NCI-H82 treated with DMSO at 0.1 percent for 48 hours (cell line): ENCODE measurements at regions not wholly inside any gene's neighbourhood (a gene's known extent, or its start where the extent isn't known, plus 50 kb on each side); places are given as distances from the start of the nearest gene placed in this dataset.
A peak's percentile ranks its signal among the peaks of the same experiment; 100 is the strongest.
"Not testable (repeated sequence)": the region's sequence is repeated elsewhere in the genome, so short reads cannot be mapped to it uniquely, and the experiment has no call there.

ENCODE experiments used
- DNase-seq: peaks from one replicate; lab custom pipeline; 2025; ENCODE audit not compliant: unreplicated experiment; lab: John Stamatoyannopoulos, UW

DNA sequence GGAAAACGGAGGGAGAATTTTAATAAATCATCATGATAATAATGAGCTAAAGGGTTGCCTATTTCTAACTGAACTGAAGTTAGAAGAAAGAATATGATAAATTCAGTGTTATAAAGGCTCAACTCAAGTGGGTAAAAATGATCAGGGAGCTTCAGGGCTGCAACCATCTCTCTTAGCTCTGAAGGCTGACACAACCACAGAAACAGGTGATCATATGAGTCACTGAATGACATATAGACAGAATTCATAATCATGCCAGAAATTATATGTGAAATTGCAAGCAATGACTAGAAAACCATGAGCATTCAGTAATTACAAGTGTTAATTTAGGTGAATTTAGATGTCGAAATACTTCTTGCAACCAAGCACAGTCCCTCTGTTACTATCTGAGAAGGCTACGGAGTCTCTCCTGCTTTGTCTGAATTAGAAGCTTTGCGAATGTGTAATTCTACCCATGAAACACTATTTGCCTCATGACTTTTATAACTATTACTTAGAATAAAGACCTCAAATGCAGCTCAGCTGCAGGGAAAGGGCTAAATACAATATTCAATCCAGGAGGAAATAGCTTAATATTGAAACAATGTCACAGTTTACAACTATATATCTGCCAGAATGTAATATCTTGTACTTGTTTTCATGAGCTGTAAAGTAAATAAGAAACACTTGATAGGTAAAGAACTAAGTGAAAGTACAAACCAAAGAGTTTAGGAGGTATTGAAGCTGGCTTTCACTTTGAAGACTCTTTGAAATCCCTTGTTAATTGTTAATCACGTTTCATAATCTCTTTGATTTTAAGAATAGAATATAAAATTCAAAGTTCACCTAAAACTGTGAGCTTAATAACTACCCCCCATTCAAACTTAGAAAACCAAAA lies 1972.6 kb downstream of the ARAP2 start:
- DNase-seq, result no peak

DNA sequence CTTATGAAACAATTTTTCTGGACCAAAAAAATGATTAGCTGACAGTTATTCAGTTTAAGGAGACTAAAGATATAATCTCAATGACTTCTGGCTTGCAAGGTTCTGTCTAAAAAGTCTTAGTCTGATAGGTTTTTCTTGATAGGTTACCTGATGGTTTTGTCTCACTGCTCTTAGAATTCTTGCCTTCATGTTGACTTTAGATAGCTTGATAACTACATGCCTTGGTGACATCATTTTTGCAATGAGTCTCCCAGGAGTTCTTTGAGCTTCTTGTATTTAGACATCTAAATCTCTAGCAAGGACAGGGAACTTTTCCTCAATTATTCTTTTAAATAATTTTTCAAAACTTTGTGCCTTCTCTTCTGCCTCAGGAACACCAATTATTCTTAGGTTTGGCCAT lies 1965.3 kb downstream of the ARAP2 start:
- DNase-seq, result no peak

DNA sequence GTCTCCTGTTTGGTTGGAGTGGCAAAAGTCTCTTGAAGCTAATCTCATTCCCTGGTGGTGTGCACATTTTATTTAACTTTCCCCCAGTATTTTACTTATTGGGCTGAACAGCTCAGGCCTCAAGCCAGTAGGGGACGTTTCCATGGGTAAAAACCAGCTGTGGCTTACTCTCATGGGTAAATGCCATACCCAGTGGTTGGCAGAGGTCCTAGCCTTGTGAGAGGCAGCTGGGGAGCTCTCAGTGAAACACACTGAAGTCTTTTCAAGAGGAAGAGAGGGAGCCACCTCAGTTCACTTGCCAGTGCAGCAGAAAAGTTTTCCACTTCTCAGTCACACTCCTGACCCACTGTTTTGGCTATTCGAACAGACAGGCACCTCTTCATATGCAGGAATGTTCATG lies 1964.2 kb downstream of the ARAP2 start:
- DNase-seq, result no peak

DNA sequence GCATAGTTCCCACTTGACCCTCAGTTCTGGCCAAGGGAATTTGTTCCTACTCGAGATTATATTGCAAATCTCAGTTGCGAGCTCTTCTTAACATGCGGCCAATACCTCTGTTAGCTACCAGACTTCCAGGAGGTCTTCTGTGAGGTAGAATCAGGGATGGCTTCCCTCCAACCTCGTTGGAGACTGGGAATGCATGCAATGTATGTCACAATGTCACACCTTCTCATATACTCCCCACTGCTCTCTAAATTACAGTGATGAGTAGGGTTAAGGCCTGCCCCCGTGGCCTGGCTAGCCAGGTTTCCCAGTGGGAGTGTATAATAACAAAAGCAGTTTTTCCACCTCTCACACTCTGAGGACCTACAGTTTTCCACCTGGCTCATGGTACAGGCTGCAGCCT lies 1962.5 kb downstream of the ARAP2 start:
- no peak for DNase-seq

DNA sequence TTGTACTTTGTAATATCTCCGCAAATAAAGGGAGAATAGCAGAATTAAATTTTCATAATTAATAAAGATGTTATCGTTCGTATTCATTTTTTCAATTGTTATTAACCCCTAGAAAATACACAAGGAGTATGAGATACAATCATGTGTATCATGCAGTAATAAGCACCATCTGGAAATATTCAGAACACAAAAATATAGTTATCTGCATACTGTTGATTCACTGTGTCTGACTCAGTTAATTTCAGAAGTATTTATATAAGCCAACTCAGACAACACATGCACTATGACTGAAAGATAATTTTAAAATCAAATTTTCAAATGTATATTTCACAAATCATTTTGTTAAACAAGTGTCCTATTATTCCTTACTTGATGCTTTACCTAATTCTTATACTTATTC lies 1954.8 kb downstream of the ARAP2 start:
- no peak for DNase-seq

DNA sequence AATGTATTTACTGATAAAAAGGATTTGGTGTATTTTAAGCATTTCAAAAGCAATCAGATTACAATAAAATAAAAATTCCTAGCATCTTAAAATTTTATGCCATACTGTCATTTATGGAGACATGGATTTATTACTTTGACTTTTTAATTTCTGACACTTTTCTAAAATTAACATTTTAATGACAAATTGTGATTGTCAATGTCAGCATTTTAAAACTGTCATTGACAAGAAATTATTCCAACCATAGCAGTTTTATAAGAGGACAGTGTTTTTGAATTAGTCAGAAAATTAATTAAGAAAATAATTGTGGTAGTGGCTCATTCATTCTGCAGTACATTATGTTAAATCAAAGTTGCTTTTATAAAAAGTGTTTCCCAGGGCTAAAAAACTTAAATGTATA lies 1954.4 kb downstream of the ARAP2 start:
- no peak for DNase-seq

DNA sequence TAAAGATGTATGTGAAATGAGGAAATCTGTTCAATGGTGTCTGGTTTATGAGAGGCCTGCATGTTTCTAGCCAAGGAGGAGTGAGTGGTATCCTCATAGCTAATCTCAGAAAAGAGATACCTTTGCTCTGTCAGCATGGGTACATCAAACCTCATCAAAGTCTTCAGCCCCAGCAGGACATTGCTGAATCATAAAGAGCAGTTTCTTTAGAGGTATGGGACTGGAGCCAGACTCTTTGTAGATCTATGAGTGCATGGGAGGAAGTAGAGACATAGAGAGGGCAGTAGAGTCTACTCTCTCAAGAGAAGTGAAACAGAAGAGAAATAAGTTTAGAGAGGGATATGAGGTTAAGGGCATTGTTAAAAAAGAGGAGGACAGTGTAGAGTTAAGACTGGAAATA lies 1950.9 kb downstream of the ARAP2 start:
- no peak for DNase-seq

DNA sequence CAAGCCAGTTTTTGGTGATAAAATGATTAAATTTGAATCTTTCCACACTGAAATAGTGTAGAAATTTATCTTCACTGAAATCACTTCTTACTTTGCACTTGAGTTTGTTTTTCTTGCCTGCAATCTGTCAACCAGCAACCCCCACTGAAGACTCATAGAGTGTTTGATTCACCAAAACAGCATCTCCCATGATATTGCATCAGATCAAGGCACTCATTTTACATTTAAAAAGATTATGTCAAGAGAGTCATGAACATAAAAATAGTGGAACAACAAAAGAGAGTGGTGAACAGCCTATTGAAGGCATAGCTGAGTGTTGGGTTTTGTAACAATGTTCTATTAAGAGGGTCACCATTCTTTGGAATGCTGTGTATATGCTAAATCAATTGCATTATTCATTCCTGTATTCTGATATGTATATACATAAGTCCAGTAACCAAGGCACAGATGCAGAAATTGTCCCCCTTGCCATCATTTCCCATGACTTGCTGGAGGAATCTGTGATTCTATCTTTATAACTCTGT lies 1934.9 kb downstream of the ARAP2 start:
- DNase-seq, result no peak

DNA sequence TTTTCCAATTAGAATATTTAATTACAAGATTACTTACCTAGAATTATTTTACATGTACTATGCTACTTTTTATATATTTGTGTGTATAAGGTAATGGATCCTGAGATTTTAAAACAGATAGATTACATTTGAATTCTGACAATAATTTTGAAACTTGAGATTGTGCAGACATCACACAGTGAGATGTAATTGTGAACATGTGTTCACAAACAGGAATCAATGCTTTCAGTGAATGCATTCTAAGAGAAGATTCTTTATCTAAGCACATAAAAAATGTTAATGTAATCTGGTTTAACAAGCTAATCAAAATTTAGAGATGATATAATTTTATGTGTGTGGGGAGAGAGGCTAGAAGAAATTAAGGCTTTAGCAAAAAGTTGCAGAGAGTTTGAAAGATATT lies 1925.5 kb downstream of the ARAP2 start:
- DNase-seq, result no peak

DNA sequence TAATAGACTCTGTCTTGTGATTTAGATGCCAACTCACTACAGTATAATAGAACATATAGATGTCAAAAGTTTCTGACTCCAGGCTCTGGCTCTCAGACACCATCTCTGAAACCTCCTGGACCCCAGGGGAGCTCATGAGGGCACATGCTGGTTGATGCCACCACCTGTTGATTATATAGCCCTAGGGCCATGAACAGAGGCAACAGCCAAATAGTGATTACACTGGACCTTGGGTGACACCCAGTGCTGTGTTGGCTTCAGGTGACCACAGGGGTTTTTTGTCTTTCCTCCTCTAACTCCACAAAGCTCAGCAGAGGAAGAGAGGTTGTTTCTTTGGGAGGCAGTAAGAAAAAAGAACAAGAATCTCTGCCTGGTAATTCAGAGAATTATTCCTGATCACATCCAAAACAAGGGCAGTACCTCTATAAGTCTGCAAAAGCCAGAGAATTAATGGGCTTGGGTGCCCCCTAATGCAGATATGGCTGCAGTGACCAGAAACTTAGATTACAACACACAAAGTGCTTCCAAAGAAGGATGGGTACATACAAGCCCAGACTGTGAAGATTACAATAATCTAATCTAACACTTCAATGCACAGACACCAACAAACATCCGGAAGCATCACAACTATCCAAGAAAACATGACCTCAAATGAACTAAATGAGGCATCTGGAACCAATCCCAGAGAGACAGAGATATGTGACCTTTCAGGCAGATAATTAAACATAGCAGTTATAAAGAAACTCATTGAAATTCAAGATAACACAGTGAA lies 1920.6 kb downstream of the ARAP2 start:
- no peak for DNase-seq

DNA sequence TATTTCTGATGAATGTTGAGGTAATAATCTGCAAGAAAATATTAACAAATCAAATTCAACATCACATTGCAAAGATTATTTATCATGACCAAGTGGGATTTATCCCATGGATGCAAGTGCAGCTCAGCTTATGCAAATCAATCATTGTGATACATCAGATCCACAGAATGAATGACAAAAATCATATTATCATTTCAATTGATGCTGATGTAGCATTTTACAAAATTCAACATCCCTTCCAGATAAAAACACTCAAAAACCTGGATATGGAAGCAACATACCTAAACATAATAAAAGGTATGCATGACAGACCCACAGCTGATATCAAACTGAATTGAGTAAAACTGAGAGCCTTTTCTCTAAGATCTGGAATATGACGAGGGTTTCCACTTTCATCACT lies 1915.4 kb downstream of the ARAP2 start:
- DNase-seq, result no peak

DNA sequence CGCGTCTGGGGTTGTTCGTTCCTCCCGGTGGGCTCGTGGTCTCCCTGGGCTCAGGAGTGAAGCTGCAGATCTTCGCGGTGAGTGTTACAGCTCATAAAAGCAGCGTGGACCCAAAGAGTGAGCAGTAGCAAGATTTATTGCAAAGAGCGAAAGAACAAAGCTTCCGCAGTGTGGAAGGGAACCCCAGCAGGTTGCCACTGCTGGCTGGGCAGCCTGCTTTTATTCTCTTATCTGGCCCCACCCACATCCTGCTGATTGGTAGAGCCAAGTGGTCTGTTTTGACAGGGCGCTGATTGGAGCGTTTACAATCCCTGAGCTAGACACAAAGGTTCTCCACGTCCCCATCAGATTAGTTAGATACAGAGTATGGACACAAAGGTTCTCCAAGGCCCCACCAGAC lies 1909.2 kb downstream of the ARAP2 start:
- not testable (repeated sequence) for DNase-seq

DNA sequence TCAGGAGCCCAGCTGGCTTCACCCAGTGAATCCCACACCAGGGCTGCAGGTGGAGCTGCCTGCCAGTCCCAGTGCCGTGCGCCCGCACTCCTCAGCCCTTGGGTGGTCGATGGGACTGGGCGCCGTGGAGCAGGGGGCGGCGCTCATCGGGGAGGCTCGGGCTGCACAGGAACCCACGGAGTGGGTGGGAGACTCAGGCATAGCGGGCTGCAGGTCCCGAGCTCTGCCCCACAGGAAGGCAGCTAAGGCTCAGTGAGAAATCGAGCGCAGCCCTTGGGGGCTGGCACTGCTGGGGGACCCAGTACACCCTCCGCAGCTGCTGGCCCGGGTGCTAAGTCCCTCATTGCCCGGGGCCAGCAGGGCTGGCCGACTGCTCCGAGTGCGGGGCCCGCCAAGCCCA lies 1908.8 kb downstream of the ARAP2 start:
- DNase-seq, result not testable (repeated sequence)

DNA sequence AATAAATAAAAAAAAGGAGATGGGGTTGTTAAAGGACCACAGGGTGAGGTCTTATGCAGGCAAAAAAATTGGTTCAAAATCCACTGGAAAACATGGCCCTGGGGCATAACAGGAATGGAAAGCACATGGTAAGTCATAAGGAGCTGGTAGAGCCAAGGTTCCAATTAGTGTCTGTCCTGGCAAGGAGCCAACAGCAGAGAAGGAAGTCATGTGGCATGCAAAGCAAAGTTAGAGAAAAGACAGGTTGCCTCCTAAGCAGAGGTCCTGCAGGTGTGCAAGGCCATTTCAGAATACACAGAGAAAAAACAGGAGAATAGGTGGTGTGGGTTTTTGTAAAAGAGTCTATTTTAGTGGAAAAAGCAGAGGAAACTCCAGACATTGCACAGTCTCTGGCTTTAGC lies 1881.7 kb downstream of the ARAP2 start:
- no peak for DNase-seq

DNA sequence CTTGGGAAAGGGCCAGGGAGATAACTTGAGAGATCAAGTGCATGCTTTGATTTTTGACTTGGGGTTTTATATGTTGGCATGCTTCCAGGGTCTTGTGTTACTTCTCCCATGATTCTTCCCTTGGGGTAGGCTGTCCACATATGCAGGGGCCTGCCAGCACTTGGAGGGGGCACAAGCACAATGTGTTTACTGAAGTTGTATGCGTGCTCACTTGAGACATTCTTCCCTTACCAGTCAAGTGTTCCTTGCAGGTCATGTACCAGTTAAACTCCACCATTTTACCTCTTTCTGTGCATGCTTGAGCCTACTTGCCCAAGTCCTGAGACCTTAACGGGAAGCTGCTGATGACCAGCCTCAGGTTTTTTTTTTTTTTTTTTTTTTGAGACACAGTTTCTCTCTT lies 1880.5 kb downstream of the ARAP2 start:
- no peak for DNase-seq

DNA sequence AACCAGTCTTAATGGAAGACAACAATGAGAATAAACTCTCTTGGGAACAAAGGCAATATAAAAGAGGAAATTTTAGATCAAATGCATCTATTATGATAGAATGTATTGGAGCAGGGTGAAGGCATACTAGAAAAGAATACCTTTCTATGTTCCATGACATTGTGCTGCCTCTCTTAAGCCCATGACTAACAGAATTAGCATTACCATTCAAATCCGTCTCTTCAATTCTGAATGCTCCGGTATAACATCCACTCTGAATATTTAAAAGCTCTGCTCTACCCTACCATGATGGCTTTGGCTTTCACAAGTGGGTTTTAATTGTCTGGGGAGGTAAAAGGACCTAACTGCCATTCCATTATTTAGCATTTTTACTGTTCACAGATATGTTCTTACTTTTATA lies 1878.4 kb downstream of the ARAP2 start:
- DNase-seq, result peak; percentile 26

DNA sequence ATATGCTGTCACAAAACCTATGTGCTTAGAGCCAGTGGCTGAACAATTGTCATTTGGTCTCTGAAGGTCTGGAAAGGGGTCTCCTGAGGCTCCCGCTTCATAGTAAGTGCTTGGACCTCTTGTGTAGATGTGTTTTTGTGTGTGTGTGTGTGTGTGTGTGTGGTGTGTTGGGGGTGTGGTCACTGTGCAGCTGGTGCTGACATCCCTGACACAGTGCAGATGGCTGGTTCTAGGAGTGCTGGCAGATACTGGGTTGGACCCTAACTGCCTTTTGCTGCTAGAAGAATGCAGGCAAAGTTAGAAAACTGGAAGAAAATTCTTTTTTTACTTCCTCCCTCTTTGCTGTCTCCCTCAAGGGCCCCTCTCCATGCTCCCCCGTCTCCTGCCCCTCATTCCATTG lies 1872.6 kb downstream of the ARAP2 start:
- no peak for DNase-seq

DNA sequence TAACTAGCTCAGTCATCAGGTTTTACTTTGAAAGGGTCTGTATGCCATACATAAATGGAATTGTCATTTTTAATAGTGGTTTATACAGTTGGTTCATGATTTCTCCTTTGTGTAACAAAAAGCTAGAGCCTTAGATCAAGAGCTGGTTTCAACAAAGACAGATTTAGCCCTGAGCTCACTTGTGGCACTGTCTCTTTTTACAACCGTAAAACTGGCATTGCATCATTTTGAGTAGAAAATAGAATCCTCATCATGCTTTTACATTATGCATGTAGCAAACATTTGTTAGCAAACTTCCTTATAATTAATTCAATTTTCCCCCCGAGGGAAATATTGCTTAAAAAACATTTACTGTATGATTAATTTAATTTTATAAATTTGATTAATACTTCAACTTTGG lies 1871.5 kb downstream of the ARAP2 start:
- DNase-seq, result no peak

DNA sequence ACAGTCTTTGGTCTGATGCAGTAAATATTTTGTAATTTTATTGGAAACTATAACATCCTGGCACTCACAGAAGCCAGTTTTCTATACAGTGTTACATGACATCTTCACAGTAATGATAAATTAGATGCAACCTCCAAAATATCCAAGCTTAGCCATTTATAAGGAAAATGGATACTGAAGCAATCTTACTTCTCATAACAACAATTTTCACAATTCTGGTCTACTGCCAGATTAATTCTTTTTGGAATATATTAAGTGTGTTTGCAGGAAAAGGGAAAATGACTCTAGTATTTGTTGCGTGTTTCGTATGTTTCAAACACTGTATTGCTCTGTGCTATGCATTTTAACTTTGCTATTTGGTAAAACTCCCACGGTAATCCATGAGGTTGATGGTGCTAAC lies 1870.9 kb downstream of the ARAP2 start:
- DNase-seq, result no peak

DNA sequence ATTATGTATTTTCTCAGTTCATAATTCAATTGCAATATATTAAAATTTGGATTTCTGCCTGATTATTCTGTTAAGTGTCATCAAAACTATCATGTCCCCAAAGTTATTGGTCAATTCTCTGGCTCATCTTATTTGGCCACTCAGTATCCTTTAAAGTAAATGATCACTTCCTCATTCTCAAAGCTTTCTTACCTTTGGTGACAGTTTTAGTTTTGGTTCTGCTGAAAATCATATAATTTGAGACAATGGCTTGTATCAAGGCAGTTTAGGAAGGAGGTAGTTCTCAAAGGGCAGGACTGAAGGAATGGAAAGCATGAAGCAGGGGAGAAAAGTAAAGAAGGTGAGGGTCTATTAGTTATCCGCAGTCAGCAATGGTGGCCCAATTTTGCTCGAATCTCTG lies 1832.1 kb downstream of the ARAP2 start:
- DNase-seq, result no peak

DNA sequence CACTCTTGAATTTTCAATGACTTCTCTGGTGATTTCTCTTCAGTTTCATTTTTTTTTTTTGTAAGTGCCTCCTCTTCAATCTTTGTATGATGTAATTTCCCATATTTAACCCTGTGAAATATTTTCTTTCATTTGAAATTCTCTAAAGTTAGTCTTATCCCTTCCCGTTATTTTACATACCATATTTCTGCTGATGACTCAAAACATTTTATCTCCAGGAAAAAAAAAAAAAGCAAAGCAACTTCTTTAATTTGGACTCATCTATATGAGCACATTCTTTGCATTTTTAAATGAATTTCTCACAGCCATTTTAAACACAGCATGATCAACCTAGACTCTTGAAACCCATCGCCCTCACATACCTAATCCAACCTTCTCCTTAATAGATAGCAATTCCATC lies 1831.4 kb downstream of the ARAP2 start:
- DNase-seq, result no peak

DNA sequence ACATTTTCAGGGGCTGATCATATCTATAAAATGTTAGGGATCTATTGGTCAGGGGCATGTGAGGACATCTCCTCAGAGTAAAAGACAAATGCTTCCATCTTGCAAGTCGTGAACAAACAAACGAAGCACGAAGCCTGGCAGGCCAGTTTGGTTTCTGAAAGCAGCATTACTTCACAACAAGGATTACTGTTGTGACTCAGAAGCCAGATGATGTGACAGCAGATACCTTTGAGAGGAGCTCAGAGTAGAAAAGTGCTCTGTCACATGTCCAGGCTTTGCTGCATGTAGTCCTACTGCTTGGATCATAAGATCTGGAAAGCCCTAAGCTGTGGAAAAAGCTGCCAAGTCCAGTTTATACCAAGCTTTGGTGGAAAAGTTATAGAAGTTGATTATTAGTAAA lies 1827.2 kb downstream of the ARAP2 start:
- no peak for DNase-seq
